ENCODE measurements at regions not wholly inside any gene's neighbourhood (a gene's known extent, or its start where the extent isn't known, plus 50 kb on each side); places are given as distances from the start of the nearest gene placed in this dataset.
"Not testable (repeated sequence)": the region's sequence is repeated elsewhere in the genome, so short reads cannot be mapped to it uniquely, and the experiment has no call there.

DNA sequence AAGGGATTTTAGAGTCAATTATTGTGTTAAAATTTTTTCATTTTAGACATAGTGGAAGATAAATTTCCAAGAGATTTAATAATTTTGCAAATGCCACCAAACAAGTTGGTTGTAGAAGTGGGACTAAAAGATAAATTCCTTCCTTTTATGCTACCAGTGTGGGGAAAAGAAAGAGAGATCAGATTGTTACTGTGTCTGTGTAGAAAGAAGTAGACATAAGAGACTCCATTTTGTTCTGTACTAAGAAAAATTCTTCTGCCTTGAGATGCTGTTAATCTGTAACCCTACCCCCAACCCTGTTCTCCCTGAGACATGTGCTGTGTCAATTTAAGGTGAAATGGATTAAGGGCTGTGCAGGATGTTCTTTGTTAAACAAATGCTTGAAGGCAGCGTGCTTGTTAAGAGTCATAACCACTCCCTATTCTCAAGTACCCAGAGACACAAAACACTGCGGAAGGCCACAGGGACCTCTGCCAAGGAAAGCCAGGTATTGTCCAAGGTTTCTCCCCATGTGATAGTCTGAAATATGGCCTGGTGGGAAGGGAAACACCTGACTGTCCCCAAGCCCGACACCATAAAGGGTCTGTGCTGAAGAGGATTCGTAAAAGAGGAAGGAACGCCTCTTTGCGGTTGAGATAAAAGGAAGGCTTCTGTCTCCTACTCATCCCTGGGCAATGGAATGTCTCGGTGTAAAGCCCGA is 117.0 kb downstream of the CEP44 start:
- DNase-seq, ATAC-seq: not testable (repeated sequence)

DNA sequence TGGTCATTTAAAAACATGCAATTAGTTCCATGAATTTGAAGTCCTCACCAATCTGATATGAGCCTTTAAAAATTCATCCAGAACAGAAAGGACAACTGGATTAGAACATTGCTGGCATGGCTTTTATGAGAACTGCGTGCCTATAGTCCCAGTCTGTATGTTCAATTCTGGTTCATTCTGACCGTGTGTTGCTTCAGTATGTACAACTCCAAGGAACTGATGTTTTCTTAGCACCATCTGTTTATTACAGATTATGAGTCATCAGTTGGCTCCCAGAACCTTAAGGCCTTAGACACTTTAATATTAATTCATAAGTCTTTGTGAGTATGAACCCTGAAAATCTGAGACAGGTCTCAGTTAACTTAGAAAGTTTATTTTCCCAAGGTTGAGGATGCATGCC is 115.0 kb downstream of the CEP44 start:
- DNase-seq, result no peak
- ATAC-seq, result no peak

DNA sequence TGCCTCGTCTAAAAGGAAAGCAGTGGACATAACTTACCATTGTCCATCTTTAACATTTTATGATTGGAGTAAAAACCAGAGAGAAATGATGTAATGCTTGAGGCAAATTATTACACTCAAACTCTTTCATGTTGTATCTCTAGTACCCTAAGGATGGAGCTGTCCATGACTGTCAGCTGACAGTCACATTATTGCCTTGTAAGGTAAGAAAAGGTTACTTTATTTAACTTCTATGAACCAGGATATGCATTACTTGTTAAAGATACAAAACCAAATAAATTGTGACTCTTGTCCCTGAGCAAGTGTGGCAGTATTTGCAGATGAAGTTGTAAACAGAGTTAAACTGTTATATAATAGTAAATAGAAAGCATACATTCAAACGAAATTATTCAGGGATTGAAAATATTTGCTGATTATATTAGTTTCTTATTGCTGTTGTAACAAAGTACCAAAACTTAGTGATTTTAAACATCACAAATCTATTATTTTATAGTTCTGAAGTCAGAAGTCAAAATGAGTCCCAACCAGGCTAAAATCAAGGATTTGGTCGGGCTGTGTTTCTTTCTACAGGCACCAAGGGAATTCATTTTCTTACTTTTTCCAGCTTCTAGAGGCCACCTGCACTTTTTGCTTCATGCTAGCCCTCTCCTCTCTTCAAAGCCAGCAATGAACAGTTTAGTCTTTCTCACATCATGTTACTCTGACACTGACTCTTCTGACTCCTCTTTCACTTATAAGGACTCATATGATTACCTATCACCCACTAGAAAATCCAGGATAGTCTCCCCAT is 113.8 kb downstream of the CEP44 start:
- DNase-seq (no peak), ATAC-seq (no peak)

DNA sequence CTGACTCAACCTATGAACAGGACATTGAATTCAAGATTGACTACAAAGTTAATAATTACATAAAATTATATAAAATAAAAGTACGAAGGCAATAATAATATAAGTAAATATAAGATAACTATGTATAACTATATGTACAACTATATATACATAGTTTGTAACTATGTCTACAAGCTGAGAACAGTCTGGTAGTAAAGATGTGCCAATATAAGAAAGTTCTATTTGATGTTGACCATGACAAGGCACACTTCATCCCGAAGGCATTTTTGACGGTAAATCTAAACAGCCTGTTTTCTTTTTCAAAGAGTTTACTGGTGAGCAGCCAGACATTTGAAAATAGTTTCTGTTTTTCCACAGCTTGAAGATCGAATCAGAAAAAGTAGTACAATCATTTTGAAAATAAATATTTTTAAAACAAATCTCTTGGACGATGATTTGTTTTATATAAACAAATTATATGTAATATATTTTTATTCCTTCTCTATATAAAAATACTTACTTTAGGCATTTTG is 112.9 kb downstream of the CEP44 start:
- ATAC-seq (no peak), DNase-seq (no peak)

DNA sequence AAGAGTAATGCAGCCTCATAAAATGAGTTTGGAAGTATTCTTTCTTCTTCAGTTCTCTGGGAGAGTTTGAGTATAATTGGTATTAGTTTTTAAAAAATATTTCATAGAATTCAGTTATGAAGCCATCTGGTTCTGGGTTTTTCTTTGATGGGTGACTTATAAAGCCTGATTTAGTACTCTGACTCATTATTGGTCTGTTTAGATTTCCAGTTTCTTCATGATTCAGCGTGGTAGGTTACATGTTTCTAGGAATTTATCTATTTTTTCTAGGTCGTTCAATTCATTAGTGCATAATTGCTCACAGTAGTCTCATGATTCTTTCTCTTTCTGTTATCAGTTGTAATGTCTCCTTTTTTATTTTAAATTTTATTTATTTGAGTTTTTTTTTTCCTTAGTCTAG is 111.2 kb downstream of the CEP44 start:
- DNase-seq (no peak), ATAC-seq (no peak)

DNA sequence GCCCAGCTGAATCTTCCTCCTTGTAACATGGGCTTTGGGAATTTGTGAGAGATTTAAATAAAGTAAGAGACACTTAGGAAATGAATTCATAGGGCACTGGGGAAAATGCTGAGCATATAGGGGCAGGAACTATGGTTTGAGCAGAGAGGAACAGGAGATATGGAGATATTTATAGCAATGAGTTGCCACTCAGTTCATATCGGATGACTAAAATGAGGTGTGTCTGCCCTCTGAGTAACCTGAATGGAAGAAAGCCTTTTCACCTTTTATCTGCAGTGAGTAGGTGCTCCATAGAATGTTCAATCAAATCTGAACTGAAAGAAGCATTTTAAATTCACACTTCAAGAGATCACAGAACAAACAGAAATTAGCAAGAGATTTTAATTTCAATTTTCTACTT is 105.7 kb downstream of the CEP44 start:
- DNase-seq (no peak), ATAC-seq (no peak)

DNA sequence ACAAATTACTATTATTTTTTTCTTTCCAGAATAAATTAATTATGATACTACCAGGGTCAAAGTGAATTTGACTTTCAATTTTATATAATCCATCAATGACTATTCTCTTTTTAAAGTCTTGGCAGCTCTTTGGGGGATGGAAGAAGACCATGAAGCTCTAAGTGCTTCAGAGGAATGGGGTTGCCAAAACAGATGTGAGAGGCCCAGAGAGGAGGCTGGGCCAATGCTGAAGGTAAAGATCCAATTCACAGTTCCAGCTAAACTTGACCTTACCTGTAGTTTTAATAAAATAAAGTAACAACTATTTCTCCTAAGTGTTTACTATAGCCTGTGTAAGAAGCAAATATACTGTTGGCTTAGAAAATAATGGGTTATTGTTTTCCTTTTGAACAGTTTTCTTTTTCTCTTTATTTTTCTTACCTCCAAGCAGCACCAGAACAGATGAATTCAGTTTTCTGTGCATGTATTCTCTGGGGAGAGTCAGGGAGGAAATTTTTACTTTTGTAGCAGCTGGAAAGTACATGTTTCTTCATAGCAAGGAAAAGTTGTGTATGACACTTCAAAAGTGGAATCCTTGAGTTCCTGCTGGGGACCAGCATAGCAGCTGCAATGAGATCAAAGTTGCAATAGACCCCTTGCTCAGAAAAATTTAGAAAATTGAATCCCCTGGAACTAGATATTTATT is 104.9 kb downstream of the CEP44 start:
- ATAC-seq (no peak), DNase-seq (no peak)

DNA sequence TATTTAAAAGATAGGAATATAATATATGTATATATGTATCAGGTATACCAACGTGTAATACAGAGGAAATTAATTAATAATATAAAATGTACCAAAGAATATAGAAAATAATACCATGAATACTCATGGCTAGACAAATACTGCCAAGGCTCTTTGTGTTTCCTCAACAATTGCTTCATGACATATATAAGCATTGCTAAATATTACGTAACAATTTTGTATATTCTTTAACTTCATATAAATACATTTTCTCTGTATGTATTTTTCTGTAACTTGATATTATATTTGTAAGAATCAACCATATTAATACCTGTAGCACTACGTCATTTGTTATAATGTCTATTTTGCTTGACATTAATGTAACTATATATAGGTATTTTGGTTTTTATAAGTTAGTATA is 104.0 kb downstream of the CEP44 start:
- no peak for ATAC-seq

DNA sequence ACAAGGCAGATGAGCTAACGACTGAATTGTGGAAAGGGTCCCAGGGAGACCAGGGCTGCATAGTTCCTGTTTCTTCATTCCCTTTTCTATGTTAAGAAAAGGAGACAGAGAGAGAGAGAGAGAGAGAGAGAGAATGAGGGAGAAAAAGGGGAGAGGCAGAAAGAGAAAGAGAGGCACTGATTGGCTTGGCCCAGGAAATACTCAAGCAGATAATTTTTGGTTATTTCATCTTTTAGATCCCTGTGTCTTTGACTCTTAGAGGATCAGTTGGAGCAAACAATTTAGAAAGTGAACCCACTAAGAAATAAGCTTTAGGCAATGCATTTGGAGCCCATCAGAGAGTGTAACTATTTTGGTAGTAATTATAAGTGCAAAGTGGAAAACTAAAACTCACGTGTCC is 103.4 kb downstream of the CEP44 start:
- DNase-seq (no peak), ATAC-seq (no peak)

More for the DNA sequence above, 104.0 kb downstream of the CEP44 start:
- no peak for DNase-seq

DNA sequence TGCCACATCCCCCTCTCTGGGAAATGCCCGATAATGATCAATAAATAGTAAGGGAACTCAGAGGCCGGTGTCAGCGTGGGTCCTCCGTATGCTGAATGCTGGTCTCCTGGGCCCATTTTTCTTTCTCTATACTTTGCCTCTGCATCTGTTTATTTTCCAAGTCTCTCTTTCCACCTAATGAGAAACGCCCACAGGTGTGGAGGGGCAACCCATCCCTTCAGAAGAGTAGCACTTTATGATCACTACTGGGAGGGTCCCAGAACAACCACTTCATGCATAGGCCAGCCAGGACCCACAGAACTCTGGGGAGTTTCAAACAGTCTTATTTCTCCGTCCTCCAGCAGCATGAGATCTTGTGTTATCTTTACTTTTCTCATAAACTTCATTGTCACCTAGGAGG is 100.1 kb downstream of the CEP44 start:
- no peak for DNase-seq
- ATAC-seq, result no peak

DNA sequence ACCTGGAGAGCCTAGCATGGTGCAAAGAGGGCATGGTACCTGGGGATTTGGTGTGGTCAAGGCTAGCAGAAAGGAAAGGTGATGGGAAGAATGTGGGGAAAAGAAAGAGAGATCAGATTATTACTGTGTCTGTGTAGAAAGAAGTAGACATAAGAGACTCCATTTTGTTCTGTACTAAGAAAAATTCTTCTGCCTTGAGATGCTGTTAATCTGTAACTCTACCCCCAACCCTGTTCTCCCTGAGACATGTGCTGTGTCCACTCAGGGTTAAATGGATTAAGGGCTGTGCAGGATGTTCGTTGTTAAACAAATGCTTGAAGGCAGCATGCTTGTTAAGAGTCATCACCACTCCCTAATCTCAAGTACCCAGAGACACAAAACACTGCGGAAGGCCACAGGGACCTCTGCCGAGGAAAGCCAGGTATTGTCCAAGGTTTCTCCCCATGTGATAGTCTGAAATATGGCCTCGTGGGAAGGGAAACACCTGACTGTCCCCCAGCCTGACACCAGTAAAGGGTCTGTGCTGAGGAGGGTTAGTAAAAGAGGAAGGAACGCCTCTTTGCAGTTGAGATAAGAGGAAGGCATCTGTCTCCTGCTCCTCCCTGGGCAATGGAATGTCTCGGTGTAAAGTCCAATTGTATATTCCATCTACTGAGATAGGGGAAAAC is 99.4 kb downstream of the CEP44 start:
- not testable (repeated sequence) for ATAC-seq, DNase-seq
